Thymus (tissue), 11 donors: ENCODE measurements at regions not wholly inside any gene's neighbourhood (a gene's known extent, or its start where the extent isn't known, plus 50 kb on each side); places are given as distances from the start of the nearest gene placed in this dataset.
"Not testable (repeated sequence)": the region's sequence is repeated elsewhere in the genome, so short reads cannot be mapped to it uniquely, and the experiment has no call there.

ENCODE experiments used
- DNase-seq, 9 donors: peaks; one replicate each; pipeline ENCODE4 v3.0.0-alpha.2; 2013; ENCODE audit warnings: low spot score in 9 of 9, low read depth in 6 of 9, missing footprints in 1 of 9
- H3K27ac ChIP-seq, 2 donors: one replicate each; pipeline ENCODE4 v1.5.1; 2013; ENCODE audit warnings: control low read depth in 1 of 2, low read depth in 1 of 2, low read length in 1 of 2, mild to moderate bottlenecking in 1 of 2, moderate library complexity in 1 of 2
- H3K27me3 ChIP-seq, 2 donors: one replicate each; pipeline ENCODE4 v1.5.1; 2013; ENCODE audit warnings: low read length in 1 of 2; ENCODE audit not compliant: control insufficient read depth in 2 of 2, insufficient read depth in 1 of 2
- H3K36me3 ChIP-seq, 2 donors: one replicate each; pipeline ENCODE4 v1.5.1; 2013; ENCODE audit warnings: low read length in 1 of 2, mild to moderate bottlenecking in 1 of 2, moderate library complexity in 1 of 2; ENCODE audit not compliant: control insufficient read depth in 2 of 2, insufficient read depth in 2 of 2
- H3K4me1 ChIP-seq, 2 donors: one replicate each; pipeline ENCODE4 v1.5.1; 2013; ENCODE audit warnings: low read length in 2 of 2; ENCODE audit not compliant: control insufficient read depth in 2 of 2, insufficient read depth in 2 of 2
- H3K4me3 ChIP-seq, 2 donors: one replicate each; pipeline ENCODE4 v1.5.1; 2013; ENCODE audit warnings: low read length in 2 of 2, control low read depth in 1 of 2, mild to moderate bottlenecking in 1 of 2
- H3K9me3 ChIP-seq, 2 donors: one replicate each; pipeline ENCODE4 v1.5.1; 2013; ENCODE audit warnings: low read length in 1 of 2, mild to moderate bottlenecking in 1 of 2; ENCODE audit not compliant: control insufficient read depth in 2 of 2, insufficient read depth in 1 of 2
- WGBS: extraction: QIAGEN DNeasy Blood & Tissue Kit; methylation state at CpG from one replicate; pipeline ENCODE4 v1.1.7; 2013; 5-methylcytosine and 5-hydroxymethylcytosine counted together
- donor health status: healthy.

- H3K4me3 ChIP-seq: no peak overlapping the region
- H3K4me1 ChIP-seq: no peaks in the 10 kb centered on the region
- DNase-seq: no peak
- H3K9me3 ChIP-seq: no peaks in the 10 kb centered on the region
- H3K27ac ChIP-seq: no peak overlapping the region
- H3K27me3 ChIP-seq: no peaks in the 10 kb centered on the region
- H3K36me3 ChIP-seq: no peaks in the 10 kb centered on the region
- 80% methylated on average over 1 of the region's 1 CpG for WGBS
Observed at GRCh38 chr4:133314991-133315390, 165.9 kb downstream of the PCDH10 start.

DNA sequence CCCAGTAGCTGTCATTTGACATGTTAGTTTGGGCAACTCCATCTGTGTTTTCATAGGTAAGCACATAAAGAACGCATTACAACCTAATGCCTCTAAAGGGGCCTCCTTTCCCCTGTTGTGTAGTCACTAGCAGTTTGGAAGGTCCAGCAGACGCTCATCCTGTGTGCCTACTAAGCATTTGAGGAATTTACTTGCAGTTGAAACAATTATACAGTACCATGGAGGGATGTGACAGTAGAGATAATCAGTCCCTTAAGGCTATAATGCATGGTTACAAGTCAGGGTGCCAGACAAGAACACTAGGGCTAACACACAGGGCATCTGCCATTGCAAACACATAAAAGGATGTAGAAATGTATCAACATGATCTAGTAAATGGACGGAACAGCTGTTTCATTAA is 138.3 kb downstream of the PCDH10 start:
- H3K9me3 ChIP-seq: no peaks in the 10 kb centered on the region
- no peak for DNase-seq
- H3K27ac ChIP-seq: no peak overlapping the region
- H3K36me3 ChIP-seq: no peaks in the 10 kb centered on the region
- no peaks in the 10 kb centered on the region for H3K4me1 ChIP-seq
- no peaks in the 10 kb centered on the region for H3K27me3 ChIP-seq
- WGBS: 87% methylated on average over 3 of the region's 3 CpGs
- H3K4me3 ChIP-seq: no peak overlapping the region

- Histone ChIP-seq H3K4me3 (no peak overlapping the region), H3K27me3 (no peaks in the 10 kb centered on the region), H3K36me3 (no peaks in the 10 kb centered on the region), H3K4me1 (no peaks in the 10 kb centered on the region), H3K27ac (no peak overlapping the region), H3K9me3 (no peaks in the 10 kb centered on the region)
- DNase-seq: no peak
- WGBS: 71% methylated on average over 1 of the region's 1 CpG
Observed at GRCh38 chr4:133278591-133278990, 129.5 kb downstream of the PCDH10 start.

DNA sequence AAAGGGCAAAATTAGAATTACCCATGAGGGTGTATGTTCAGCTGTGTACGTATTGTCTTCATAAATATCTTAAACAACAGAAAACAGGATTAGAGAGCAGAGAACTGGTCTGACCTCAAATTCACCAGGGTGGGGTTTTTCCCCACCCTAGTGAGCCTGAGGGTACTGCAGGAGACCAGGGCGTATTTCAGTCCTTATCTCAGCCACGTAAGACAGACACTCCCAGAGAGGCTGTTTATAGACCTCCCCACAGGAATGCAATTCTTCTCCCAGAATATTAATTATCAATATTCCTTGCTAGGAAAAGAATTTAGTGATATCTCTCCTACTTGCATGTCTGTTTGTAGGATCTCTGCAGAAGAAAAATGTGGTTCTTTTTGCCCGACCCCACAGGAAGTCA is 128.8 kb downstream of the PCDH10 start:
- H3K4me3 ChIP-seq: not testable (repeated sequence)

GRCh38 chr4:133275246-133275645 is 126.2 kb downstream of the PCDH10 start:
- Histone ChIP-seq H3K27ac (no peak overlapping the region), H3K9me3 (no peaks in the 10 kb centered on the region), H3K27me3 (no peaks in the 10 kb centered on the region), H3K36me3 (no peaks in the 10 kb centered on the region), H3K4me3 (no peak overlapping the region), H3K4me1 (no peaks in the 10 kb centered on the region)
- 90% methylated on average over 3 of the region's 3 CpGs for WGBS
- DNase-seq: no peak

More for the DNA sequence above, 128.8 kb downstream of the PCDH10 start:
- not testable (repeated sequence) for H3K27ac ChIP-seq, DNase-seq, H3K36me3 ChIP-seq, H3K4me1 ChIP-seq, H3K27me3 ChIP-seq, H3K9me3 ChIP-seq
- 91% methylated on average over 4 of the region's 4 CpGs for WGBS

- 96% methylated on average over 3 of the region's 3 CpGs for WGBS
- no peaks in the 10 kb centered on the region for H3K4me1 ChIP-seq
- no peak overlapping the region for H3K4me3 ChIP-seq
- H3K27me3 ChIP-seq: no peaks in the 10 kb centered on the region
- H3K27ac ChIP-seq: no peak overlapping the region
- DNase-seq: no peak
- no peaks in the 10 kb centered on the region for H3K9me3 ChIP-seq
- H3K36me3 ChIP-seq: no peaks in the 10 kb centered on the region
Observed at GRCh38 chr4:133273401-133273800, 124.3 kb downstream of the PCDH10 start.

DNA sequence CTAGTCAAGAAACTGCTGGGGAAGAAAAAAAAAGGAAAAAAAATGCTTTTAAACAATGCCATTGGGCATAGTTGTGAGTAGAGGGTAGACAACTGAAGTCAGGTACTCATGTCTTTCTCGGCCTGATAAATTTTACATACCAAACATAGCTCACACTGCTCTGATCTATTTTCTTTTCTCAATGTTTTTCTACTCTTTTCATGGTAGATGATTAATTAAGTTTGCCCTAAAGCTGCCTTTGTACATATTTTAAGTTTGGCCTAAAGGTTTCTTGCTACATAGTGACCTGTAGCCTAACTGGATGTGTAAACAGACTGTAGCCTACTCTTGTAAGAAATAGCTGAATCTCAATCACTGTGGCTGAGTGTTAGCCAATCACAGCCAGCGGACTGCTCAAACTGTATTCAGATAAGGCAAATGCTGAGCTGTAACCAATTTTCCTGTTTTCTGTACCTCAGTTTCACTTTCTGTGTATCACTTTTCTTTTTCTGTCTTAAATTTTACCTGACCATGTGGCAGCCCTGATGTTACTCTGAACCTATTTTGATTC is 121.0 kb downstream of the PCDH10 start:
- Histone ChIP-seq H3K9me3 (no peaks in the 10 kb centered on the region), H3K27me3 (no peaks in the 10 kb centered on the region), H3K36me3 (no peaks in the 10 kb centered on the region), H3K4me3 (no peak overlapping the region), H3K4me1 (no peaks in the 10 kb centered on the region), H3K27ac (no peak overlapping the region)
- DNase-seq: no peak
- 91% methylated on average over 2 of the region's 2 CpGs for WGBS

DNA sequence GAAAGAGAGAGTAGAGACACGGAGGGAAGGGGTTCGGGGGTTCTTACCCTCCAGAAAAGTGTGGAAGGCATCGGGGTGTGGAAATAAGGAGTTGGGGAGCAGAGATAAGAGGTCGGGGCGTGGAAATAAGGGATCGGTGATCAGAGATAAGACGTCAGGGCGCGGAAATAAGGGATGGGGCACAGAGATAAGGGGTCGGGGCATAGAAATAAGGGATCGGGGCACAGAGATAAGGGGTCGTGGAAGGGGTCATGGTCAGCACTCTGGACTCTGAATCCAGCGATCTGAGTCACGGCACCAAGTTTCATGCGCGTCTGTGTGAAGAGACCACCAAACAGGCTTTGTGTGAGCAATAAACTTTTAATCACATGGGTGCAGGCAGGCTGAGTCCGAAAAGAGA is 119.1 kb downstream of the PCDH10 start:
- Histone ChIP-seq H3K27ac (no peak overlapping the region), H3K4me3 (no peak overlapping the region), H3K27me3 (no peaks in the 10 kb centered on the region), H3K36me3 (no peaks in the 10 kb centered on the region), H3K9me3 (no peaks in the 10 kb centered on the region), H3K4me1 (no peaks in the 10 kb centered on the region)
- no peak for DNase-seq
- 90% methylated on average over 17 of the region's 17 CpGs for WGBS

DNA sequence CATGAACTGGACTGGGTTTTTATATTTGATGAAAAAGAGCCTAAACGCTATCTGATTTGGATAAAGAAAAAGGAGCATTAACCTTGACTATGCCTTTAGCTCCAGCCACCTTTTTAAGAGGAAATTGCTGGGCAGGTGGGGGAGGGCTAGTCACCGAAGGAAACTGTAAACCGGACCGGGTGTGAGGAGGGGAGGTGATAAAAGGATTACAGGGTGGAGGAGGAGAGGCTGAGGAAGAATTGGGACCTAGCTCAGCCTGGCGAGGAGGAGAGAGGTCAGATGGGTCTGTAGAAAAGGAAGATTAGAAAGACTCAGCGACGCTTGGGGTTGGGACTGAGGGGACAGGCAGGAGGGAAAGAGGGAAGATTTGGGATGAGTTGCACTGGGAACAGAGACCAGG is 118.4 kb downstream of the PCDH10 start:
- WGBS: 80% methylated on average over 7 of the region's 7 CpGs

GRCh38 chr4:133266966-133267365 is 117.9 kb downstream of the PCDH10 start:
- 89% methylated on average over 11 of the region's 11 CpGs for WGBS
- not testable (repeated sequence) for H3K4me3 ChIP-seq, H3K27ac ChIP-seq, H3K27me3 ChIP-seq, H3K4me1 ChIP-seq, DNase-seq, H3K36me3 ChIP-seq, H3K9me3 ChIP-seq

More for the DNA sequence above, 118.4 kb downstream of the PCDH10 start:
- H3K36me3 ChIP-seq, H3K4me1 ChIP-seq, H3K27ac ChIP-seq, H3K27me3 ChIP-seq, DNase-seq, H3K4me3 ChIP-seq, H3K9me3 ChIP-seq: not testable (repeated sequence)
